GM12873 (cell line): ENCODE measurements at regions not wholly inside any gene's neighbourhood (a gene's known extent, or its start where the extent isn't known, plus 50 kb on each side); places are given as distances from the start of the nearest gene placed in this dataset.

Source experiments
- TF ChIP-seq, protein P1 (sequence below): IDR thresholded peaks from 2 replicates; pipeline ENCODE4 v1.5.1; 2012; ENCODE audit warnings: low read depth, mild to moderate bottlenecking, moderate library complexity, low read length, control low read depth; ENCODE audit not compliant: insufficient read depth; ENCODE audit errors: missing control alignments

DNA sequence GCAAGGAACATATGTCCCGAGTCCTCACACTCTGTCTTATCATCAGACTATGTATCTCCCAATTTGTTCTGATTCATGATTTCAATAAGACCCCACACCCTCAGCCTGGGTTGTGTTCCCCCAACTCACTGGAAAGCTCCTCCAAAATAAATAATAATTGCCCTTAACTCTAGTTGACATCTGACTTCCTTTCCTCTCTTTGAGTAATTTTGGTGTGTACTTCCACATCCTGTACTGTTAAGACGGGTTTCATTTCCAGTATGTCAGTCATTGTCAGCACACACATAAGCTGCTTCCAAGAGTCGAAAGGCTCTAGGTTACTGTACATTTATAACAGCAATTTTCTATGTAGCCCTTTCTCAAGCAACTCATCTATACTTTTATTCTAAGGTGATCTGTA is 52.2 kb upstream of the C1QTNF7 start:
- TF ChIP-seq, protein P1, sequence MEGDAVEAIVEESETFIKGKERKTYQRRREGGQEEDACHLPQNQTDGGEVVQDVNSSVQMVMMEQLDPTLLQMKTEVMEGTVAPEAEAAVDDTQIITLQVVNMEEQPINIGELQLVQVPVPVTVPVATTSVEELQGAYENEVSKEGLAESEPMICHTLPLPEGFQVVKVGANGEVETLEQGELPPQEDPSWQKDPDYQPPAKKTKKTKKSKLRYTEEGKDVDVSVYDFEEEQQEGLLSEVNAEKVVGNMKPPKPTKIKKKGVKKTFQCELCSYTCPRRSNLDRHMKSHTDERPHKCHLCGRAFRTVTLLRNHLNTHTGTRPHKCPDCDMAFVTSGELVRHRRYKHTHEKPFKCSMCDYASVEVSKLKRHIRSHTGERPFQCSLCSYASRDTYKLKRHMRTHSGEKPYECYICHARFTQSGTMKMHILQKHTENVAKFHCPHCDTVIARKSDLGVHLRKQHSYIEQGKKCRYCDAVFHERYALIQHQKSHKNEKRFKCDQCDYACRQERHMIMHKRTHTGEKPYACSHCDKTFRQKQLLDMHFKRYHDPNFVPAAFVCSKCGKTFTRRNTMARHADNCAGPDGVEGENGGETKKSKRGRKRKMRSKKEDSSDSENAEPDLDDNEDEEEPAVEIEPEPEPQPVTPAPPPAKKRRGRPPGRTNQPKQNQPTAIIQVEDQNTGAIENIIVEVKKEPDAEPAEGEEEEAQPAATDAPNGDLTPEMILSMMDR = no peak

DNA sequence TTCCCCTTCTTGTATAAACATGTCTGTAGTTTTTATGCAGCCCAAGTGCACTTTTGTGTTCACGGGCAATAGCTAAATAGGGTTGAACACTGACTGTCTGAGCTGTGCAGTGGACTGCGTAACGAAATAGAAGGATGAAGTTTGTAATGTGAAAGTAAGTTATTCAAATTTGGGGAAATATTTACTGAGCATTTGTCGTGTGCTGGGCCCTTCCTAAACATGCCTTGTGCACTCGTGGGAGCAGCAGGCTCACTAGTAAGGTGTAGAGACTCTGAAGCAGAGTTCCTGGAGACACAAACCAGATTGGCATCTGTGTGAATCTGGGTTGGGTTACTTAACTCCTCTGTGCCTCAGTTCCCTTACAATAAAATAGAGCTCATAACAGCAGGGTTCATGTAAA is 51.7 kb upstream of the C1QTNF7 start:
- TF ChIP-seq, protein P1 = no peak

DNA sequence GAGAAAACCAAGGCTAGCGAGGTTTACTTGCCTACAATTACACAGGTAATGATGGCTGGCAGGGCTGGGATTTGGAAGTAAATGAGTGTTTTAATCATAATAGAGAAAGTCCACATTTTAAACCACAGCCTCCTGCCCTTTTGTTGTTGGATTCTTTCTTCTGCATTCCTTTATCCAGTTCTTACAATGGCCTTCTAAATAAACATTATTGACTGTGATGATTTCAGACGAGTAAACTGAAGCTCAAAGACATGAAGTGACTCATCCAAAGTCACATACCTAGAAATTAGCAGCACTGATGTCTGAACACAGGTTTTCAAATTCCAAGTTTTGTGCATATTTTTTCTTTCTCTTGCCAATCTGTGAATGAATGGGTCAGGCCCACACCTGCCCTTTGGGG is 51.2 kb upstream of the C1QTNF7 start:
- TF ChIP-seq, protein P1 = no peak
